Glutamatergic neuron (in vitro differentiated cells): ENCODE measurements at regions not wholly inside any gene's neighbourhood (a gene's known extent, or its start where the extent isn't known, plus 50 kb on each side); places are given as distances from the start of the nearest gene placed in this dataset.

ENCODE experiments used
- DNase-seq: peaks from one replicate; pipeline ENCODE4 v3.0.0; 2022
- H3K27ac Mint-ChIP-seq: one replicate; pipeline ENCODE4 v1.8.0; 2020; ENCODE audit warnings: mild to moderate bottlenecking, mixed read lengths, inconsistent platforms; ENCODE audit not compliant: unreplicated experiment
- H3K27me3 Mint-ChIP-seq: one replicate; pipeline ENCODE4 v1.8.0; 2020; ENCODE audit warnings: mild to moderate bottlenecking, moderate library complexity, mixed read lengths, inconsistent platforms; ENCODE audit not compliant: unreplicated experiment
- H3K36me3 Mint-ChIP-seq: one replicate; pipeline ENCODE4 v1.8.0; 2020; ENCODE audit warnings: mild to moderate bottlenecking, mixed read lengths, inconsistent platforms; ENCODE audit not compliant: unreplicated experiment
- H3K4me1 Mint-ChIP-seq: one replicate; pipeline ENCODE4 v1.8.0; 2020; ENCODE audit warnings: mild to moderate bottlenecking, low read depth, mixed read lengths, inconsistent platforms; ENCODE audit not compliant: unreplicated experiment
- H3K4me3 Mint-ChIP-seq: one replicate; pipeline ENCODE4 v1.8.0; 2020; ENCODE audit warnings: mild to moderate bottlenecking, mixed read lengths, inconsistent platforms; ENCODE audit not compliant: unreplicated experiment
- H3K9me3 Mint-ChIP-seq: one replicate; pipeline ENCODE4 v1.8.0; 2020; ENCODE audit warnings: mild to moderate bottlenecking, moderate library complexity, mixed read lengths, inconsistent platforms; ENCODE audit not compliant: unreplicated experiment
- TF ChIP-seq, protein P1 (sequence below): fragments of 200-600 bp; sonication (generic); IDR thresholded peaks from one replicate; pipeline ENCODE4 v1.5.0; 2021; ENCODE audit not compliant: partially characterized antibody, unreplicated experiment

DNA sequence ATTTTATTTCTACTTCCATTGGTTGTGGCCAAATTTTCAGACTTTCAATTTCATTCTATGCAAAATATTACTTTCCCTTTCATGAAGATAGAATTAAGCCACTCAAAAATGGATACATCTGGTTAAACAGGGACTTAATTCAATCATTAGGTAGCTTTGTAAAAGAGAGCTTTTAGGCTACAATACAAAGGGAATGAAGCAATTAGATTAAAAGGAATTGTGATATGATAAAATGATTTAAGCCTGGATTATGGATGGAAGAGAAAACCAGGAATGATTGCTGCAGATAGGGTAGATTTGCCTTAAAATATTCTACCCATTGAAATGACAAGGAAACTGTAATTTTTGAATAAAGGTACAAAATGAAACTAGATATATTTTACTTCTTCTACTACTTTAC is 134.6 kb upstream of the PDHA2 start:
- no peak for DNase-seq
- peaks cover 3% of the 10 kb centered on the region for H3K4me1 Mint-ChIP-seq
- peaks cover 6% of the 10 kb centered on the region for H3K27me3 Mint-ChIP-seq
- peaks cover 8% of the 10 kb centered on the region for H3K36me3 Mint-ChIP-seq
- no peaks in the 10 kb centered on the region for H3K9me3 Mint-ChIP-seq
- no peak overlapping the region for H3K4me3 Mint-ChIP-seq
- no peak overlapping the region for H3K27ac Mint-ChIP-seq
- TF ChIP-seq, protein P1, sequence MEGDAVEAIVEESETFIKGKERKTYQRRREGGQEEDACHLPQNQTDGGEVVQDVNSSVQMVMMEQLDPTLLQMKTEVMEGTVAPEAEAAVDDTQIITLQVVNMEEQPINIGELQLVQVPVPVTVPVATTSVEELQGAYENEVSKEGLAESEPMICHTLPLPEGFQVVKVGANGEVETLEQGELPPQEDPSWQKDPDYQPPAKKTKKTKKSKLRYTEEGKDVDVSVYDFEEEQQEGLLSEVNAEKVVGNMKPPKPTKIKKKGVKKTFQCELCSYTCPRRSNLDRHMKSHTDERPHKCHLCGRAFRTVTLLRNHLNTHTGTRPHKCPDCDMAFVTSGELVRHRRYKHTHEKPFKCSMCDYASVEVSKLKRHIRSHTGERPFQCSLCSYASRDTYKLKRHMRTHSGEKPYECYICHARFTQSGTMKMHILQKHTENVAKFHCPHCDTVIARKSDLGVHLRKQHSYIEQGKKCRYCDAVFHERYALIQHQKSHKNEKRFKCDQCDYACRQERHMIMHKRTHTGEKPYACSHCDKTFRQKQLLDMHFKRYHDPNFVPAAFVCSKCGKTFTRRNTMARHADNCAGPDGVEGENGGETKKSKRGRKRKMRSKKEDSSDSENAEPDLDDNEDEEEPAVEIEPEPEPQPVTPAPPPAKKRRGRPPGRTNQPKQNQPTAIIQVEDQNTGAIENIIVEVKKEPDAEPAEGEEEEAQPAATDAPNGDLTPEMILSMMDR: no peak

DNA sequence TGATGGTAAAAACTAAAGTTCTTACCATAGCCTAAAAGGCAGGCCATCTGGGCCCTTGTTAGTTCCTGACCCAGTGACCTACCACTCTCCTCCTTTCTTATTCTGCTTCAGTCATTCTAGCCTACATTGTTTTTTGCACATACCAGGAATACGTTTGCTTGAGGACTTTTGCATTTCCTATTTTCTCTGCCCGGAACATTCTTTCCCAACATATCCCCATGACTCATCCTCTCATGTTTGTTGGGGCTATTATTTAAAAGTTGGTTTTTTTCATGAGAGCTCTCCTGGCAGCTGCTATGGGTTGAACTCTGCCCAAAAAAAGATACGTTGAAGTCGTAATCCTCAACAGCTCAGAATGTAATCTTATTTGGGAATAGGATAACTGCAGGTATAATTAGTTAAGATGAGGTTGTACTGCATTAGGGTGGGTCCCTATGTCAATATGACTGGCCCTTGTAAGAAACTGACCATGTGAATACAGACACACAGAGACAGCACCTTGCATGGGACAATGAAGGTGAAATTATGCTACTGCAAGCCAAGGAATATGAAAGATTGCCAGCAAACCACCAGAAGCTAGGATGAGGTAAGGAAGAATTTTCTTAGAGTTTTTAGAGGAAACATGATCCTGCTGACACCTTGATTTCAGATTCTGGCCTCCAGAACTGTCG is 138.3 kb upstream of the PDHA2 start:
- Mint-ChIP-seq H3K4me3 (no peak overlapping the region), H3K27me3 (peaks cover 6% of the 10 kb centered on the region), H3K36me3 (peaks cover 8% of the 10 kb centered on the region), H3K27ac (no peak overlapping the region), H3K4me1 (no peaks in the 10 kb centered on the region), H3K9me3 (no peaks in the 10 kb centered on the region)
- DNase-seq: no peak
- TF ChIP-seq, protein P1: no peak

DNA sequence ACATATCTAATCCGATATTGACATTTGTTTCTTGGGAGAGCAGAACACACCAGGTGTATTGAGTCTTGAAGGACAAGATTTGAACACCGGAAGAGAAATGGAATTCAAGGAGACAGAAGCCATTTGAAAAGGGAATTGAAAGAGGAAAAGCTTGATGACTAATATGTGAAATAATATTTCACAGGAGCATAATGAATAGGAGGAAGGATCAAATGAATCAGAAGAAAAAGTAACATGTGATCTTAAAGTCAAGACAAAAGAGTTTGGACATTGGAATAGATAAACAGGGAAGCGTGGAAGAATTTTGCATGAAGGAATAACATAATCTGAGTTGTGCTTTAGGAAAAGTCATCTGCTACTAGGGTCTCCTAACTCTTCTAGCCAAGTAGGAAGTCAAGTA is 145.5 kb upstream of the PDHA2 start:
- Mint-ChIP-seq H3K9me3 (no peaks in the 10 kb centered on the region), H3K27ac (no peak overlapping the region), H3K36me3 (no peaks in the 10 kb centered on the region), H3K4me1 (no peaks in the 10 kb centered on the region), H3K4me3 (no peak overlapping the region), H3K27me3 (peaks cover 2% of the 10 kb centered on the region)
- TF ChIP-seq, protein P1: no peak
- DNase-seq: no peak

DNA sequence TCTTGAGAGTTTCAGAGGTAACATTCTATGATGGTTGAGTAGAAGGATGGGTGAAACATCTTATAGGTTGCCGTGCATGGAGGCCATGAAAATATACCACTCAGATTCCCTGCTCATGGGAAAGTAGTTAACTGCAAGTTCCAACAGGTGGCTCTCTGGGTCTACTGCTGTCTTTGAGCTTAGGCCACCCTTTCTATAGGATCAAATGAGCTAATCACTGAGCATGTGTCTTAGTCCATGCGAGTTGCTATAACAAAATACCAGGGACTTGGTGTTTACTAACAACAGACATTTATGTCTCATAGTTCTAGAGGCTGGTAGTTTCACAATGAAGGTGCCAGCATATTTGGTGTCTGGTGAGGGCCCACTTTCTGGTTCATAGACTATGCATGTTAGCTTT is 144.8 kb upstream of the UNC5C start:
- Mint-ChIP-seq H3K4me1 (no peaks in the 10 kb centered on the region), H3K4me3 (no peak overlapping the region), H3K9me3 (no peaks in the 10 kb centered on the region), H3K27me3 (peaks cover 2% of the 10 kb centered on the region), H3K27ac (no peak overlapping the region), H3K36me3 (no peaks in the 10 kb centered on the region)
- no peak for DNase-seq
- TF ChIP-seq, protein P1: no peak

DNA sequence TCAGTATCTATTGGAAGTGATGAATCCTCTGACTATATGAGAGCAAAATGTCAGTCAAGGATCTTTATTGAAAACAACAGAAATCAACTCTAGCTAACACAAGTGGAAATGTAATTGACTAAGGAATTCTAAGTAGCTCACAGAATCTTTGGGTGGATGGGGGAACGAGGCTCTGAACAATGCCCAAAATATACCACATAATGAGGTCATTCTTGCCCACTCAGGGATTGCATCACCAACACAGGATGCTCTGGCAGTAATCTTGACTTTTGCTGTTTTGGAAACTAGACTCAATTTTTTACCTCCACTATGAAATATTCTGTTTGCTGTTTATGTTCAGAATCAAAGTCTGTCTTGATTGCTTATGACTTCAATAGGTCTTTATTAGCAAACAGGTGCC is 127.4 kb upstream of the UNC5C start:
- Mint-ChIP-seq H3K27ac (no peak overlapping the region), H3K27me3 (no peaks in the 10 kb centered on the region), H3K4me3 (no peak overlapping the region), H3K36me3 (no peaks in the 10 kb centered on the region), H3K9me3 (no peaks in the 10 kb centered on the region), H3K4me1 (no peaks in the 10 kb centered on the region)
- no peak for DNase-seq
- TF ChIP-seq, protein P1: no peak
